HepG2 (cell line): ENCODE measurements at regions not wholly inside any gene's neighbourhood (a gene's known extent, or its start where the extent isn't known, plus 50 kb on each side); places are given as distances from the start of the nearest gene placed in this dataset.
A peak's percentile ranks its signal among the peaks of the same experiment; 100 is the strongest.

Experiments
- DNMT3B ChIP-seq: conservative IDR thresholded peaks from 2 replicates; pipeline ENCODE4 v1.6.1; 2016; ENCODE audit warnings: missing biosample characterization, control low read depth
- EED ChIP-seq: sonication (generic); formaldehyde crosslinking; IDR thresholded peaks from 2 replicates; pipeline ENCODE4 v1.5.0; 2020; ENCODE audit warnings: mild to moderate bottlenecking, missing genetic modification reagents
- FOXP1 ChIP-seq, 2 experiments: fragments of 450-650 bp in 1 of 2; IDR thresholded peaks; 2 replicates each; pipeline ENCODE4 v1.6.1; 2017 to 2018; ENCODE audit warnings: antibody characterized with exemption in 1 of 2
- KDM4B ChIP-seq: sonication (generic); formaldehyde crosslinking; IDR thresholded peaks from 2 replicates; pipeline ENCODE4 v1.4.0; 2020; ENCODE audit warnings: missing genetic modification reagents
- MAFF ChIP-seq: IDR thresholded peaks from 2 replicates; pipeline ENCODE4 v1.6.1; 2011; ENCODE audit warnings: low read depth, low read length, improper control_type of control experiment
- MAFG ChIP-seq: sonication (generic); formaldehyde crosslinking; IDR thresholded peaks from 2 replicates; pipeline ENCODE4 v1.5.1; 2020; ENCODE audit warnings: mild to moderate bottlenecking, missing genetic modification reagents
- NFKB2 ChIP-seq: sonication (generic); formaldehyde crosslinking; IDR thresholded peaks from 2 replicates; pipeline ENCODE4 v1.4.0; 2020; ENCODE audit warnings: missing genetic modification reagents, borderline replicate concordance
- SP5 ChIP-seq: IDR thresholded peaks from 2 replicates; pipeline ENCODE4 v1.6.1; 2016; ENCODE audit warnings: low read depth, borderline replicate concordance
- ZEB1 ChIP-seq: IDR thresholded peaks from 2 replicates; pipeline ENCODE4 v1.6.1; 2012; ENCODE audit warnings: mild to moderate bottlenecking, low read depth, inconsistent platforms; ENCODE audit not compliant: insufficient replicate concordance
- ZMYM3 ChIP-seq: sonication (generic); formaldehyde crosslinking; IDR thresholded peaks from 2 replicates; pipeline ENCODE4 v1.5.1; 2020; ENCODE audit warnings: mild to moderate bottlenecking, missing genetic modification reagents
- ZNF12 ChIP-seq: sonication (generic); formaldehyde crosslinking; IDR thresholded peaks from 2 replicates; pipeline ENCODE4 v1.5.0; 2020; ENCODE audit warnings: missing genetic modification reagents
- TF ChIP-seq, protein P1 (sequence below): sonication (generic); formaldehyde crosslinking; IDR thresholded peaks from one replicate; pipeline ENCODE4 v1.5.1; 2020; ENCODE audit warnings: mild to moderate bottlenecking, missing genetic modification reagents; ENCODE audit errors: not compliant biosample characterization
- TF ChIP-seq, protein P2 (sequence below): sonication (generic); formaldehyde crosslinking; IDR thresholded peaks from 2 replicates; pipeline ENCODE4 v1.5.0; 2020; ENCODE audit warnings: missing genetic modification reagents, mild to moderate bottlenecking, borderline replicate concordance
- TF ChIP-seq, protein P3 (sequence below): sonication (generic); formaldehyde crosslinking; IDR thresholded peaks from 2 replicates; pipeline ENCODE4 v1.8.0; 2022; ENCODE audit warnings: mild to moderate bottlenecking, missing genetic modification reagents, borderline replicate concordance
- TF ChIP-seq, protein P4 (sequence below): sonication (generic); formaldehyde crosslinking; conservative IDR thresholded peaks from 2 replicates; pipeline ENCODE4 v1.4.0; 2020; ENCODE audit warnings: missing genetic modification reagents
- TF ChIP-seq, protein P5 (sequence below): sonication (generic); formaldehyde crosslinking; IDR thresholded peaks from 2 replicates; pipeline ENCODE4 v1.8.0; 2022; ENCODE audit warnings: mild to moderate bottlenecking, missing genetic modification reagents; ENCODE audit not compliant: insufficient replicate concordance

DNA sequence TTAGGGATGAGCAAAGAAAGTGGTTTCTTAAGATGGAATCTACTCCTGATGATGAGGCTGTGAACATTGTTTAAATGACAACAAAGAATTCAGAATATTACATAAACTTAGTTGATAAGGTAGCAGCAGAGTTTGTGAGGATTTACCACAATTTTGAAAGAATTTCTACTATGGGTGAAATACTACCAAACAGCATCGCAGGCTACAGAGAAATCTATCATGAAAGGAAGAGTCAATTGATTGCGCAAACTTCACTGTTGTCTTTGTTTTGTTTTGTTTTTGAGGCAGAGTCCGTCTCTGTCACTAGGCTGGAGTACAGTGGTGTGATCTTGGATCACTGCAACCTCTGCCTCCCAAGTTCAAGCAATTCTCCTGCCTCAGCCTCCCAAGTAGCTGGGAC, 107.4 kb upstream of the SLC6A6 start (continued):
- TF ChIP-seq FOXP1 (IDR thresholded peaks at IDR 0.05) (no peak), FOXP1 (CRISPR knock-in tag; IDR thresholded peaks at IDR 0.05) (peak; percentile 62), EED (CRISPR knock-in tag) (no peak), KDM4B (CRISPR knock-in tag) (no peak), NFKB2 (no peak), MAFG (CRISPR knock-in tag) (no peak), SP5 (CRISPR knock-in tag) (no peak), ZEB1 (no peak), MAFF (no peak), ZNF12 (CRISPR knock-in tag) (peak; percentile 91), DNMT3B (CRISPR knock-in tag) (no peak), ZMYM3 (CRISPR knock-in tag) (no peak)
- TF ChIP-seq, protein P1, sequence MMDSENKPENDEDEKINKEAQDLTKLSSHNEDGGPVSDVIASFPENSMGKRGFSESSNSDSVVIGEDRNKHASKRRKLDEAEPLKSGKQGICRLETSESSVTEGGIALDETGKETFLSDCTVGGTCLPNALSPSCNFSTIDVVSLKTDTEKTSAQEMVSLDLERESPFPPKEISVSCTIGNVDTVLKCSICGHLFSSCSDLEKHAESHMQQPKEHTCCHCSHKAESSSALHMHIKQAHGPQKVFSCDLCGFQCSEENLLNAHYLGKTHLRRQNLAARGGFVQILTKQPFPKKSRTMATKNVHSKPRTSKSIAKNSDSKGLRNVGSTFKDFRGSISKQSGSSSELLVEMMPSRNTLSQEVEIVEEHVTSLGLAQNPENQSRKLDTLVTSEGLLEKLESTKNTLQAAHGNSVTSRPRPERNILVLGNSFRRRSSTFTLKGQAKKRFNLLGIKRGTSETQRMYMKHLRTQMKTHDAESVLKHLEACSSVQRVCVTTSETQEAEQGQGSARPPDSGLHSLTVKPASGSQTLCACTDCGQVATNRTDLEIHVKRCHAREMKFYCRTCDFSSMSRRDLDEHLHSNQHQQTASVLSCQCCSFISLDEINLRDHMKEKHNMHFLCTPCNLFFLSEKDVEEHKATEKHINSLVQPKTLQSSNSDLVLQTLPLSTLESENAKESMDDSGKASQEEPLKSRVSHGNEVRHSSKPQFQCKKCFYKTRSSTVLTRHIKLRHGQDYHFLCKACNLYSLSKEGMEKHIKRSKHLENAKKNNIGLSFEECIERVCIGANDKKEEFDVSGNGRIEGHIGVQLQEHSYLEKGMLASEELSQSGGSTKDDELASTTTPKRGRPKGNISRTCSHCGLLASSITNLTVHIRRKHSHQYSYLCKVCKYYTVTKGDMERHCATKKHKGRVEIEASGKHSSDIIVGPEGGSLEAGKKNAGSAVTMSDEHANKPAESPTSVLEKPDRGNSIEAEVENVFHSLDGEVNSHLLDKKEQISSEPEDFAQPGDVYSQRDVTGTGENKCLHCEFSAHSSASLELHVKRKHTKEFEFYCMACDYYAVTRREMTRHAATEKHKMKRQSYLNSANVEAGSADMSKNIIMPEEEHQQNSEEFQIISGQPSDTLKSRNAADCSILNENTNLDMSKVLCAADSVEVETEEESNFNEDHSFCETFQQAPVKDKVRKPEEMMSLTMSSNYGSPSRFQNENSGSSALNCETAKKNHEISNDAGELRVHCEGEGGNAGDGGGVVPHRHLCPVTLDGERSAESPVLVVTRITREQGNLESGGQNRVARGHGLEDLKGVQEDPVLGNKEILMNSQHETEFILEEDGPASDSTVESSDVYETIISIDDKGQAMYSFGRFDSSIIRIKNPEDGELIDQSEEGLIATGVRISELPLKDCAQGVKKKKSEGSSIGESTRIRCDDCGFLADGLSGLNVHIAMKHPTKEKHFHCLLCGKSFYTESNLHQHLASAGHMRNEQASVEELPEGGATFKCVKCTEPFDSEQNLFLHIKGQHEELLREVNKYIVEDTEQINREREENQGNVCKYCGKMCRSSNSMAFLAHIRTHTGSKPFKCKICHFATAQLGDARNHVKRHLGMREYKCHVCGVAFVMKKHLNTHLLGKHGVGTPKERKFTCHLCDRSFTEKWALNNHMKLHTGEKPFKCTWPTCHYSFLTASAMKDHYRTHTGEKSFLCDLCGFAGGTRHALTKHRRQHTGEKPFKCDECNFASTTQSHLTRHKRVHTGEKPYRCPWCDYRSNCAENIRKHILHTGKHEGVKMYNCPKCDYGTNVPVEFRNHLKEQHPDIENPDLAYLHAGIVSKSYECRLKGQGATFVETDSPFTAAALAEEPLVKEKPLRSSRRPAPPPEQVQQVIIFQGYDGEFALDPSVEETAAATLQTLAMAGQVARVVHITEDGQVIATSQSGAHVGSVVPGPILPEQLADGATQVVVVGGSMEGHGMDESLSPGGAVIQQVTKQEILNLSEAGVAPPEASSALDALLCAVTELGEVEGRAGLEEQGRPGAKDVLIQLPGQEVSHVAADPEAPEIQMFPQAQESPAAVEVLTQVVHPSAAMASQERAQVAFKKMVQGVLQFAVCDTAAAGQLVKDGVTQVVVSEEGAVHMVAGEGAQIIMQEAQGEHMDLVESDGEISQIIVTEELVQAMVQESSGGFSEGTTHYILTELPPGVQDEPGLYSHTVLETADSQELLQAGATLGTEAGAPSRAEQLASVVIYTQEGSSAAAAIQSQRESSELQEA: no peak
- TF ChIP-seq, protein P2, sequence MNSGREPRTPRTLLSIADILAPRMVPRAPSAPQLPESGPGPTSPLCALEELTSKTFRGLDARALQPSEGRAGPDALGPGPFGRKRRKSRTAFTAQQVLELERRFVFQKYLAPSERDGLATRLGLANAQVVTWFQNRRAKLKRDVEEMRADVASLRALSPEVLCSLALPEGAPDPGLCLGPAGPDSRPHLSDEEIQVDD (CRISPR knock-in tag): no peak
- TF ChIP-seq, protein P3, sequence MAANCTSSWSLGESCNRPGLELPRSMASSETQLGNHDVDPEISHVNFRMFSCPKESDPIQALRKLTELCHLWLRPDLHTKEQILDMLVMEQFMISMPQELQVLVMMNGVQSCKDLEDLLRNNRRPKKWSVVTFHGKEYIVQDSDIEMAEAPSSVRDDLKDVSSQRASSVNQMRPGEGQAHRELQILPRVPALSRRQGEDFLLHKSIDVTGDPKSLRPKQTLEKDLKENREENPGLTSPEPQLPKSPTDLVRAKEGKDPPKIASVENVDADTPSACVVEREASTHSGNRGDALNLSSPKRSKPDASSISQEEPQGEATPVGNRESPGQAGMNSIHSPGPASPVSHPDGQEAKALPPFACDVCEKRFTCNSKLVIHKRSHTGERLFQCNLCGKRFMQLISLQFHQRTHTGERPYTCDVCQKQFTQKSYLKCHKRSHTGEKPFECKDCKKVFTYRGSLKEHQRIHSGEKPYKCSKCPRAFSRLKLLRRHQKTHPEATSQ (CRISPR knock-in tag): no peak
- TF ChIP-seq, protein P4, sequence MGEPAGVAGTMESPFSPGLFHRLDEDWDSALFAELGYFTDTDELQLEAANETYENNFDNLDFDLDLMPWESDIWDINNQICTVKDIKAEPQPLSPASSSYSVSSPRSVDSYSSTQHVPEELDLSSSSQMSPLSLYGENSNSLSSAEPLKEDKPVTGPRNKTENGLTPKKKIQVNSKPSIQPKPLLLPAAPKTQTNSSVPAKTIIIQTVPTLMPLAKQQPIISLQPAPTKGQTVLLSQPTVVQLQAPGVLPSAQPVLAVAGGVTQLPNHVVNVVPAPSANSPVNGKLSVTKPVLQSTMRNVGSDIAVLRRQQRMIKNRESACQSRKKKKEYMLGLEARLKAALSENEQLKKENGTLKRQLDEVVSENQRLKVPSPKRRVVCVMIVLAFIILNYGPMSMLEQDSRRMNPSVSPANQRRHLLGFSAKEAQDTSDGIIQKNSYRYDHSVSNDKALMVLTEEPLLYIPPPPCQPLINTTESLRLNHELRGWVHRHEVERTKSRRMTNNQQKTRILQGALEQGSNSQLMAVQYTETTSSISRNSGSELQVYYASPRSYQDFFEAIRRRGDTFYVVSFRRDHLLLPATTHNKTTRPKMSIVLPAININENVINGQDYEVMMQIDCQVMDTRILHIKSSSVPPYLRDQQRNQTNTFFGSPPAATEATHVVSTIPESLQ (CRISPR knock-in tag): no peak
- TF ChIP-seq, protein P5, sequence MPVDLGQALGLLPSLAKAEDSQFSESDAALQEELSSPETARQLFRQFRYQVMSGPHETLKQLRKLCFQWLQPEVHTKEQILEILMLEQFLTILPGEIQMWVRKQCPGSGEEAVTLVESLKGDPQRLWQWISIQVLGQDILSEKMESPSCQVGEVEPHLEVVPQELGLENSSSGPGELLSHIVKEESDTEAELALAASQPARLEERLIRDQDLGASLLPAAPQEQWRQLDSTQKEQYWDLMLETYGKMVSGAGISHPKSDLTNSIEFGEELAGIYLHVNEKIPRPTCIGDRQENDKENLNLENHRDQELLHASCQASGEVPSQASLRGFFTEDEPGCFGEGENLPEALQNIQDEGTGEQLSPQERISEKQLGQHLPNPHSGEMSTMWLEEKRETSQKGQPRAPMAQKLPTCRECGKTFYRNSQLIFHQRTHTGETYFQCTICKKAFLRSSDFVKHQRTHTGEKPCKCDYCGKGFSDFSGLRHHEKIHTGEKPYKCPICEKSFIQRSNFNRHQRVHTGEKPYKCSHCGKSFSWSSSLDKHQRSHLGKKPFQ (CRISPR knock-in tag): no peak
